Lower lobe of right lung (tissue), 2 donors: ENCODE measurements at regions not wholly inside any gene's neighbourhood (a gene's known extent, or its start where the extent isn't known, plus 50 kb on each side); places are given as distances from the start of the nearest gene placed in this dataset.

ENCODE experiments used
- ATAC-seq, 2 donors: fragments of 200-7000 bp; cut with Tn5 transposase; one replicate each; pipeline ENCODE4 v1.9.1; 2020 to 2022; ENCODE audit warnings: mild to moderate bottlenecking in 2 of 2, moderate library complexity in 2 of 2
- DNase-seq: peaks from one replicate; pipeline ENCODE4 v3.0.0-alpha.2; 2020
- H3K27ac ChIP-seq: fragments of 200-600 bp; one replicate; pipeline ENCODE4 v1.8.0; 2022
- H3K27me3 ChIP-seq: fragments of 200-600 bp; one replicate; pipeline ENCODE4 v1.8.0; 2022; ENCODE audit warnings: low read depth
- H3K36me3 ChIP-seq: fragments of 200-600 bp; one replicate; pipeline ENCODE4 v1.8.0; 2022; ENCODE audit warnings: mild to moderate bottlenecking
- H3K4me1 ChIP-seq: fragments of 200-600 bp; one replicate; pipeline ENCODE4 v1.8.0; 2022
- H3K4me3 ChIP-seq: fragments of 200-600 bp; one replicate; pipeline ENCODE4 v1.8.0; 2022; ENCODE audit warnings: mild to moderate bottlenecking
- H3K9me3 ChIP-seq: fragments of 200-600 bp; one replicate; pipeline ENCODE4 v1.8.0; 2022
- CTCF ChIP-seq: fragments of 200-600 bp; IDR thresholded peaks from one replicate; pipeline ENCODE4 v1.8.0; 2022; ENCODE audit warnings: antibody characterized with exemption, mild to moderate bottlenecking
- intact Hi-C: fragments of 100-400 bp; cut with DNase I; formaldehyde crosslinking; loops from one replicate; pipeline ENCODE4 v1.11.0; 2022
- donor health status: DM: no; HTN: yes; CAD: no; lungs with severe emphysema.

GRCh38 chr4:56757821-56758411 lies 63.6 kb downstream of the SPINK2 start:
- Histone ChIP-seq H3K36me3 (no peaks in the 10 kb centered on the region), H3K27me3 (no peaks in the 10 kb centered on the region), H3K4me3 (peak overlapping the region; percentile 14), H3K4me1 (peaks cover 28% of the 10 kb centered on the region), H3K9me3 (no peaks in the 10 kb centered on the region), H3K27ac (peak overlapping the region; percentile 70)
- peak; percentile 91 to 93 for ATAC-seq
- TF ChIP-seq CTCF = no peak
- intact Hi-C loops = no loop called here
- DNase-seq = peak; percentile 65

GRCh38 chr4:56757261-56757746 lies 64.2 kb downstream of the SPINK2 start:
- Histone ChIP-seq H3K27me3 (no peaks in the 10 kb centered on the region), H3K36me3 (no peaks in the 10 kb centered on the region), H3K4me3 (no peak overlapping the region), H3K27ac (peak overlapping the region; percentile 70), H3K4me1 (peaks cover 28% of the 10 kb centered on the region), H3K9me3 (no peaks in the 10 kb centered on the region)
- no peak for DNase-seq
- intact Hi-C loops = no loop called here
- TF ChIP-seq CTCF = no peak
- ATAC-seq = peak; percentile 39 to 55

- H3K27ac ChIP-seq = no peak overlapping the region
- no peaks in the 10 kb centered on the region for H3K36me3 ChIP-seq
- DNase-seq (no peak), ATAC-seq (no peak)
- H3K9me3 ChIP-seq = no peaks in the 10 kb centered on the region
- H3K27me3 ChIP-seq = no peaks in the 10 kb centered on the region
- no peak overlapping the region for H3K4me3 ChIP-seq
- intact Hi-C loops = no loop called here
- peaks cover 28% of the 10 kb centered on the region for H3K4me1 ChIP-seq
- no peak for TF ChIP-seq CTCF
Observed at GRCh38 chr4:56755901-56756300, 65.6 kb downstream of the SPINK2 start.

- Histone ChIP-seq H3K36me3 (no peaks in the 10 kb centered on the region), H3K27ac (no peak overlapping the region), H3K4me3 (no peak overlapping the region), H3K4me1 (peaks cover 13% of the 10 kb centered on the region), H3K9me3 (no peaks in the 10 kb centered on the region), H3K27me3 (no peaks in the 10 kb centered on the region)
- DNase-seq = no peak
- intact Hi-C loops = no loop called here
- TF ChIP-seq CTCF = no peak
- no peak for ATAC-seq
Observed at GRCh38 chr4:56752985-56753384, 68.5 kb downstream of the SPINK2 start.

GRCh38 chr4:56750231-56750630 lies 69.1 kb upstream of the HOPX start:
- no peak overlapping the region for H3K27ac ChIP-seq
- H3K4me3 ChIP-seq = no peak overlapping the region
- TF ChIP-seq CTCF = no peak
- H3K9me3 ChIP-seq = no peaks in the 10 kb centered on the region
- no peak for DNase-seq
- intact Hi-C loops = no loop called here
- H3K4me1 ChIP-seq = no peaks in the 10 kb centered on the region
- no peaks in the 10 kb centered on the region for H3K27me3 ChIP-seq
- no peak for ATAC-seq
- no peaks in the 10 kb centered on the region for H3K36me3 ChIP-seq
